B cell (primary cell): ENCODE measurements at regions not wholly inside any gene's neighbourhood (a gene's known extent, or its start where the extent isn't known, plus 50 kb on each side); places are given as distances from the start of the nearest gene placed in this dataset.

Experiments used
- CTCF ChIP-seq: fragments of 200-600 bp; IDR thresholded peaks from one replicate; pipeline ENCODE4 v1.8.0; 2022; ENCODE audit warnings: antibody characterized with exemption, mild to moderate bottlenecking
- EZH2 ChIP-seq: IDR thresholded peaks from 2 replicates; pipeline ENCODE4 v1.6.1; 2012; ENCODE audit warnings: borderline replicate concordance, low read depth, mild to moderate bottlenecking, moderate library complexity, low read length; ENCODE audit not compliant: insufficient read depth, poor library complexity, severe bottlenecking

GRCh38 chr10:85408388-85408787 is 958.2 kb downstream of the GRID1 start:
- no peak for TF ChIP-seq CTCF
- TF ChIP-seq EZH2, result no peak
